ENCODE measurements at regions not wholly inside any gene's neighbourhood (a gene's known extent, or its start where the extent isn't known, plus 50 kb on each side); places are given as distances from the start of the nearest gene placed in this dataset.

GRCh38 chr11:79758325-79758724 is 317.5 kb upstream of the TENM4 start:
- TF ChIP-seq CTCF (IDR thresholded peaks at IDR 0.05; ENCODE audit: extremely low read depth in 1 of 2, insufficient read depth in 1 of 2, low read depth in 1 of 2, low read length in 2 of 2) (no peak), POLR2A (IDR thresholded peaks at IDR 0.05; ENCODE audit: low read depth, low read length) (no peak), POLR2AphosphoS5 (IDR thresholded peaks at IDR 0.05; ENCODE audit: insufficient read depth, low read depth, low read length) (no peak)
